ENCODE measurements at regions not wholly inside any gene's neighbourhood (a gene's known extent, or its start where the extent isn't known, plus 50 kb on each side); places are given as distances from the start of the nearest gene placed in this dataset.

DNA sequence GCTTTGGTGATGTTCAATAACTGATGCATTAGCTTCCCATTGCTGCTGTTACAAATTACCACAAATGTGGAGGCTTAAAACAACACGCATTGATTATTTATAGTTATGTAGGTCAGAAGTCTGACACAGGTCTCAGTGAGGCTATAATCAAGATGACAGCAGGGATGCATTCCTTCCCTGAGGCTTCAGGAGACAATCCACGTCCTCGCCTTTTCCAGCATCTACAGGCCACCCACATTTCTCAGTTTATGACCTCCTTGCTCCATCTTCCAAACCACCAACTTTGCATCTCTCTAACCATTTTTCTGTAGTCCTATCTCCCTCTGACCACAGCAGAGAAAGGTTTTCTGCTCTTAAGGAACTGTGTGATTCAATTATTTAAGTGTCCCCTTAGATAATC lies 92.5 kb downstream of the GASK1B start (continued):
- TF ChIP-seq, protein P1, sequence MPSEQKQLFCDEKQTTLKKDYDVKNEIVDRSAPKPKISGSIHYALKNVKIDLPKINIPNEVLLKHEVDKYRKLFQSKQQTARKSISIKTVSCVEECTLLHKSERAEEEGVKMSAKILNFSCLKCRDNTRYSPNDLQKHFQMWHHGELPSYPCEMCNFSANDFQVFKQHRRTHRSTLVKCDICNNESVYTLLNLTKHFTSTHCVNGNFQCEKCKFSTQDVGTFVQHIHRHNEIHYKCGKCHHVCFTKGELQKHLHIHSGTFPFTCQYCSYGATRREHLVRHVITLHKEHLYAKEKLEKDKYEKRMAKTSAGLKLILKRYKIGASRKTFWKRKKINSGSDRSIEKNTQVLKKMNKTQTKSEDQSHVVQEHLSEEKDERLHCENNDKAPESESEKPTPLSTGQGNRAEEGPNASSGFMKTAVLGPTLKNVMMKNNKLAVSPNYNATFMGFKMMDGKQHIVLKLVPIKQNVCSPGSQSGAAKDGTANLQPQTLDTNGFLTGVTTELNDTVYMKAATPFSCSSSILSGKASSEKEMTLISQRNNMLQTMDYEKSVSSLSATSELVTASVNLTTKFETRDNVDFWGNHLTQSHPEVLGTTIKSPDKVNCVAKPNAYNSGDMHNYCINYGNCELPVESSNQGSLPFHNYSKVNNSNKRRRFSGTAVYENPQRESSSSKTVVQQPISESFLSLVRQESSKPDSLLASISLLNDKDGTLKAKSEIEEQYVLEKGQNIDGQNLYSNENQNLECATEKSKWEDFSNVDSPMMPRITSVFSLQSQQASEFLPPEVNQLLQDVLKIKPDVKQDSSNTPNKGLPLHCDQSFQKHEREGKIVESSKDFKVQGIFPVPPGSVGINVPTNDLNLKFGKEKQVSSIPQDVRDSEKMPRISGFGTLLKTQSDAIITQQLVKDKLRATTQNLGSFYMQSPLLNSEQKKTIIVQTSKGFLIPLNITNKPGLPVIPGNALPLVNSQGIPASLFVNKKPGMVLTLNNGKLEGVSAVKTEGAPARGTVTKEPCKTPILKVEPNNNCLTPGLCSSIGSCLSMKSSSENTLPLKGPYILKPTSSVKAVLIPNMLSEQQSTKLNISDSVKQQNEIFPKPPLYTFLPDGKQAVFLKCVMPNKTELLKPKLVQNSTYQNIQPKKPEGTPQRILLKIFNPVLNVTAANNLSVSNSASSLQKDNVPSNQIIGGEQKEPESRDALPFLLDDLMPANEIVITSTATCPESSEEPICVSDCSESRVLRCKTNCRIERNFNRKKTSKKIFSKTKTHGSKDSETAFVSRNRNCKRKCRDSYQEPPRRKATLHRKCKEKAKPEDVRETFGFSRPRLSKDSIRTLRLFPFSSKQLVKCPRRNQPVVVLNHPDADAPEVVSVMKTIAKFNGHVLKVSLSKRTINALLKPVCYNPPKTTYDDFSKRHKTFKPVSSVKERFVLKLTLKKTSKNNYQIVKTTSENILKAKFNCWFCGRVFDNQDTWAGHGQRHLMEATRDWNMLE (tag by site-specific recombination; conservative IDR thresholded peaks at IDR 0.05; ENCODE audit: low read depth): no peak

DNA sequence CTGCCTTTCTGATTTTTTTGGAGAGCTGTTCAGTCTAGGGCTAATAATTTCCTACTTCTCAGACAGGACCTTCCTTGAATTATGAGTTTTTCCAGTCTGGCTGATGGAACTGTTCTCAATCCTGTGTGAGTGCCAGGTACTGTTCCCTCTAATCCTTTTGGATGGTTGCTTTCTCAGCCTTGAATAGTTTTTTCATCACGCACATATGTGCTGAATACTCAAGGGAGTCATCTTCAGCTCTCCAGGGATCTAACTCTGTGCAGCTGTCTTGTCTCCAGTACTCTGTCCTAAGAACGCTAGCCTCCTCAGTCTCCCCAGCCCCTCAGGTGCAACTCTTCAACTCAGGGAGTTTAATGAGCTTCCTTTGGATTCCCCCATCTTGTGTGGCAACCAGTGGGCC lies 93.2 kb downstream of the GASK1B start:
- Histone ChIP-seq H3K36me3 (ENCODE audit: control insufficient read depth in 2 of 2, insufficient read depth in 1 of 2, low read length in 2 of 2) (no peaks in the 10 kb centered on the region), H3K4me3 (ENCODE audit: low read depth, low read length) (no peak overlapping the region), H3K4me1 (ENCODE audit: control insufficient read depth, insufficient read depth, low read length) (no peaks in the 10 kb centered on the region), H3K27ac (ENCODE audit: extremely low read depth, low read depth, low read length) (no peak overlapping the region), H3K9me3 (ENCODE audit: control insufficient read depth, insufficient read depth, low read depth, low read length) (no peaks in the 10 kb centered on the region)
- ChIA-PET CTCF (no interaction called here), POLR2A (no interaction called here)
- TF ChIP-seq, protein P2, sequence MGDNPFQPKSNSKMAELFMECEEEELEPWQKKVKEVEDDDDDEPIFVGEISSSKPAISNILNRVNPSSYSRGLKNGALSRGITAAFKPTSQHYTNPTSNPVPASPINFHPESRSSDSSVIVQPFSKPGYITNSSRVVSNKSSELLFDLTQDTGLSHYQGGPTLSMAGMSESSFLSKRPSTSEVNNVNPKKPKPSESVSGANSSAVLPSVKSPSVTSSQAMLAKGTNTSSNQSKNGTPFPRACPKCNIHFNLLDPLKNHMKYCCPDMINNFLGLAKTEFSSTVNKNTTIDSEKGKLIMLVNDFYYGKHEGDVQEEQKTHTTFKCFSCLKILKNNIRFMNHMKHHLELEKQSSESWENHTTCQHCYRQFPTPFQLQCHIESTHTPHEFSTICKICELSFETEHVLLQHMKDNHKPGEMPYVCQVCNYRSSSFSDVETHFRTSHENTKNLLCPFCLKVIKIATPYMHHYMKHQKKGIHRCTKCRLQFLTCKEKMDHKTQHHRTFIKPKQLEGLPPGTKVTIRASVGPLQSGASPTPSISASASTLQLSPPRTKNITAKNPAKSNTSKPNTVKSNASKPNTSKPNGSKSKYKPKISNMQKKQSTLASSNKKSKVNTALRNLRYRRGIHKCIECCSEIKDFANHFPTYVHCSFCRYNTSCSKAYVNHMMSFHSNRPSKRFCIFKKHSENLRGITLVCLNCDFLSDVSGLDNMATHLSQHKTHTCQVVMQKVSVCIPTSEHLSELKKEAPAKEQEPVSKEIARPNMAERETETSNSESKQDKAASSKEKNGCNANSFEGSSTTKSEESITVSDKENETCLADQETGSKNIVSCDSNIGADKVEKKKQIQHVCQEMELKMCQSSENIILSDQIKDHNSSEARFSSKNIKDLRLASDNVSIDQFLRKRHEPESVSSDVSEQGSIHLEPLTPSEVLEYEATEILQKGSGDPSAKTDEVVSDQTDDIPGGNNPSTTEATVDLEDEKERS (tag by site-specific recombination; IDR thresholded peaks at IDR 0.05): no peak
- no peak for TF ChIP-seq ZNF184 (tag by site-specific recombination; IDR thresholded peaks at IDR 0.05)
- no peak for TF ChIP-seq ZNF416 (tag by site-specific recombination; IDR thresholded peaks at IDR 0.05)

DNA sequence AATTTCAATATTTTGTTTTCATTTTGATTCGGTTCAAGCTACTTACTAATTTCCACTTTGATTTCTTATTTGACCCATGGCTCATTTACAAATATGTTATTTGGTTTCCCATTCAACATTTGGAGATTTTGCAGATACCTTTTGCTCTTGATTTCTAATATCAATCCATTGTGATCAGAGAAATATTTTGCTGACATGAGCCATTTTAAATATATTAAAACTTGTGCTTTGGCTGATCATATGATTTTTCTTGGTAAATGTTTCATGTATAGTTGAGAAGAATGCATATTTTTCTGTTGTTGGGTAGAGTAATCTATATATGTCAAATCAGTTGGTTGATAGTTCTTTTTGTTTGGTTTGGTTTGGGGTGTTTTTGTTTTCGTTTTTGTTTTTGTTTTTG lies 95.0 kb downstream of the GASK1B start:
- H3K36me3 ChIP-seq (ENCODE audit: control insufficient read depth in 2 of 2, insufficient read depth in 1 of 2, low read length in 2 of 2): no peaks in the 10 kb centered on the region
- POLR2A ChIA-PET: no interaction called here
- CTCF ChIA-PET: no interaction called here
- no peak overlapping the region for H3K27ac ChIP-seq (ENCODE audit: extremely low read depth, low read depth, low read length)
- H3K9me3 ChIP-seq (ENCODE audit: control insufficient read depth, insufficient read depth, low read depth, low read length): no peaks in the 10 kb centered on the region
- no peak for TF ChIP-seq KLF1 (tag by site-specific recombination; IDR thresholded peaks at IDR 0.05)
- TF ChIP-seq ZSCAN16 (tag by site-specific recombination; IDR thresholded peaks at IDR 0.05): no peak
- no peak for TF ChIP-seq ZNF302 (tag by site-specific recombination; IDR thresholded peaks at IDR 0.05; ENCODE audit: low read depth)
- TF ChIP-seq ZNF664 (tag by site-specific recombination; IDR thresholded peaks at IDR 0.05): no peak
- no peak for TF ChIP-seq ZNF76 (tag by site-specific recombination; IDR thresholded peaks at IDR 0.05; ENCODE audit: borderline replicate concordance, low read depth)
- no peak for TF ChIP-seq ZNF654 (tag by site-specific recombination; IDR thresholded peaks at IDR 0.05; ENCODE audit: low read depth)
- TF ChIP-seq ZNF707 (tag by site-specific recombination; IDR thresholded peaks at IDR 0.05): no peak
- TF ChIP-seq, protein P3, sequence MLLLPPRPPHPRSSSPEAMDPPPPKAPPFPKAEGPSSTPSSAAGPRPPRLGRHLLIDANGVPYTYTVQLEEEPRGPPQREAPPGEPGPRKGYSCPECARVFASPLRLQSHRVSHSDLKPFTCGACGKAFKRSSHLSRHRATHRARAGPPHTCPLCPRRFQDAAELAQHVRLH (tag by site-specific recombination; IDR thresholded peaks at IDR 0.05): no peak
- no peak overlapping the region for H3K4me3 ChIP-seq (ENCODE audit: low read depth, low read length)
- H3K4me1 ChIP-seq (ENCODE audit: control insufficient read depth, insufficient read depth, low read length): no peaks in the 10 kb centered on the region

DNA sequence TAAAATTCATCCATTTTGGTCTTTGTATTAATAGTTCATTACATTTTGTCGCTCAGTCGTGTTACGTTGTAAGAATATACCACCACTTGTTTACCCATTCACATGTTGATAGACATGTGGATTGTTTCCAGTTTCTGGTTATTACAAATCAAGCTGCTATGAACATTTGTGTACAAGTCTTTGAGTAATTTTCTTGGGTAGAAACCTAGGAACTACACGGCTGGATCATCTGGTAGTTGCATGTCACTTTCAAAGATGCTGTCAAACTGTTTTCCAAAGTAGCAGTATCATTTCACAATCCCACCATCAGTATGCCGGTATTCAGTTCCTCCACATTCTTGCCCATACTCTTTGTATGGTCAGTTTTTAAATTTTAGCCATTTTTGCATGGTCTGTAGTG lies 98.0 kb downstream of the GASK1B start:
- Histone ChIP-seq H3K27ac (ENCODE audit: extremely low read depth, low read depth, low read length) (no peak overlapping the region), H3K9me3 (ENCODE audit: control insufficient read depth, insufficient read depth, low read depth, low read length) (no peaks in the 10 kb centered on the region), H3K36me3 (ENCODE audit: control insufficient read depth in 2 of 2, insufficient read depth in 1 of 2, low read length in 2 of 2) (no peaks in the 10 kb centered on the region), H3K4me3 (ENCODE audit: low read depth, low read length) (no peak overlapping the region), H3K4me1 (ENCODE audit: control insufficient read depth, insufficient read depth, low read length) (no peaks in the 10 kb centered on the region)
- CTCF ChIA-PET: no interaction called here
- POLR2A ChIA-PET: no interaction called here
- no peak for TF ChIP-seq ZNF629 (tag by site-specific recombination; IDR thresholded peaks at IDR 0.05)
- no peak for TF ChIP-seq ZNF302 (tag by site-specific recombination; IDR thresholded peaks at IDR 0.05; ENCODE audit: low read depth)
- TF ChIP-seq ZNF76 (tag by site-specific recombination; IDR thresholded peaks at IDR 0.05; ENCODE audit: borderline replicate concordance, low read depth): no peak
- TF ChIP-seq ZNF211 (tag by site-specific recombination; IDR thresholded peaks at IDR 0.05; ENCODE audit: low read depth): no peak
- TF ChIP-seq ZFP41 (tag by site-specific recombination; IDR thresholded peaks at IDR 0.05; ENCODE audit: borderline replicate concordance): no peak
- TF ChIP-seq PRDM1 (tag by site-specific recombination; IDR thresholded peaks at IDR 0.05): no peak
- TF ChIP-seq SP2 (tag by site-specific recombination; IDR thresholded peaks at IDR 0.05): no peak
- no peak for TF ChIP-seq ZNF23 (tag by site-specific recombination; IDR thresholded peaks at IDR 0.05; ENCODE audit: borderline replicate concordance)
- no peak for TF ChIP-seq ZNF521 (tag by site-specific recombination; IDR thresholded peaks at IDR 0.05)
- TF ChIP-seq, protein P4, sequence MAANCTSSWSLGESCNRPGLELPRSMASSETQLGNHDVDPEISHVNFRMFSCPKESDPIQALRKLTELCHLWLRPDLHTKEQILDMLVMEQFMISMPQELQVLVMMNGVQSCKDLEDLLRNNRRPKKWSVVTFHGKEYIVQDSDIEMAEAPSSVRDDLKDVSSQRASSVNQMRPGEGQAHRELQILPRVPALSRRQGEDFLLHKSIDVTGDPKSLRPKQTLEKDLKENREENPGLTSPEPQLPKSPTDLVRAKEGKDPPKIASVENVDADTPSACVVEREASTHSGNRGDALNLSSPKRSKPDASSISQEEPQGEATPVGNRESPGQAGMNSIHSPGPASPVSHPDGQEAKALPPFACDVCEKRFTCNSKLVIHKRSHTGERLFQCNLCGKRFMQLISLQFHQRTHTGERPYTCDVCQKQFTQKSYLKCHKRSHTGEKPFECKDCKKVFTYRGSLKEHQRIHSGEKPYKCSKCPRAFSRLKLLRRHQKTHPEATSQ (tag by site-specific recombination; IDR thresholded peaks at IDR 0.05): no peak
- TF ChIP-seq SALL2 (tag by site-specific recombination; IDR thresholded peaks at IDR 0.05; ENCODE audit: borderline replicate concordance): no peak
- no peak for TF ChIP-seq BCL11B (tag by site-specific recombination; IDR thresholded peaks at IDR 0.05; ENCODE audit: low read depth)
